ENCODE measurements at regions not wholly inside any gene's neighbourhood (a gene's known extent, or its start where the extent isn't known, plus 50 kb on each side); places are given as distances from the start of the nearest gene placed in this dataset.
A peak's percentile ranks its signal among the peaks of the same experiment; 100 is the strongest.

DNA sequence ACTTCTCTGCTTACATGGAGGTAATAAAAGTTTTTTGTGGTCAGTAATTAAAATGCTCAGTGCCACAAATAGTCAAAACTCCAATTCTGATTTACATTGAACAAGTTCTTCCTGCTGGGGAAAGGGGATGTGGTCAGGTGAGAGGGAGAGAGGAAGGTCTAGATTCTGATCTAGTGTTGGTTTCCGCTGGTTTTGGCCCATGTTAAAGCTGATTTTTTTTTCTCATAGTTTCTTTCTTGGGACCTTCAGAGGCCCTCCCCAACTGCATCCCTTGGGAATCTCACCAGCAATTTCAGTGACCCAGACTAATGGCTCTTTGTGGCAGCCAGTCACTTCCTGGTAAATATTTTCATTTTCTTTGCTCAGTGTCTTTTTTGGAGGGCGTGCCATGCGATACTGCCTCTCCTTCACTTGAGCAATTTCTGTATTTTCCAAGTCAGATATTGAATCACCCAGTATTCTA, 332.7 kb downstream of the RAPGEF2 start:
- Histone ChIP-seq H3K9ac (ENCODE audit: control insufficient read depth, insufficient read depth, low read length) (no peak overlapping the region), H3K36me3 (ENCODE audit: control insufficient read depth in 2 of 2, insufficient read depth in 2 of 2, low read length in 1 of 2) (no peaks in the 10 kb centered on the region), H2AFZ (ENCODE audit: control insufficient read depth, low read depth, low read length) (peak overlapping the region; percentile 13), H3K4me3 (no peak overlapping the region), H3K4me2 (ENCODE audit: control insufficient read depth, insufficient read depth) (no peak overlapping the region; the same call in 1 of the 2 replicates), H3K27me3 (replicated peaks in 1 of 2; ENCODE audit: control insufficient read depth in 2 of 2, insufficient read depth in 2 of 2, low read length in 1 of 2) (no peaks in the 10 kb centered on the region; a peak in 1 of 4 replicates), H3K27ac (ENCODE audit: control insufficient read depth, insufficient read depth) (no peak overlapping the region), H4K20me1 (ENCODE audit: control insufficient read depth, insufficient read depth) (no peaks in the 10 kb centered on the region), H3K79me2 (ENCODE audit: control insufficient read depth, insufficient read depth, low read length) (no peaks in the 10 kb centered on the region), H3K9me3 (replicated peaks; ENCODE audit: control insufficient read depth, insufficient read depth, low read length) (no peaks in the 10 kb centered on the region; the same call in 2 of the 3 replicates), H3K4me1 (ENCODE audit: control insufficient read depth, insufficient read depth, low read length) (no peaks in the 10 kb centered on the region)
- 38% methylated on average over 3 of the region's 3 CpGs for WGBS (ENCODE audit: insufficient coverage, insufficient replicate concordance, low lambda C conversion rate, missing lambda C conversion rate)
- TF ChIP-seq, protein P1, sequence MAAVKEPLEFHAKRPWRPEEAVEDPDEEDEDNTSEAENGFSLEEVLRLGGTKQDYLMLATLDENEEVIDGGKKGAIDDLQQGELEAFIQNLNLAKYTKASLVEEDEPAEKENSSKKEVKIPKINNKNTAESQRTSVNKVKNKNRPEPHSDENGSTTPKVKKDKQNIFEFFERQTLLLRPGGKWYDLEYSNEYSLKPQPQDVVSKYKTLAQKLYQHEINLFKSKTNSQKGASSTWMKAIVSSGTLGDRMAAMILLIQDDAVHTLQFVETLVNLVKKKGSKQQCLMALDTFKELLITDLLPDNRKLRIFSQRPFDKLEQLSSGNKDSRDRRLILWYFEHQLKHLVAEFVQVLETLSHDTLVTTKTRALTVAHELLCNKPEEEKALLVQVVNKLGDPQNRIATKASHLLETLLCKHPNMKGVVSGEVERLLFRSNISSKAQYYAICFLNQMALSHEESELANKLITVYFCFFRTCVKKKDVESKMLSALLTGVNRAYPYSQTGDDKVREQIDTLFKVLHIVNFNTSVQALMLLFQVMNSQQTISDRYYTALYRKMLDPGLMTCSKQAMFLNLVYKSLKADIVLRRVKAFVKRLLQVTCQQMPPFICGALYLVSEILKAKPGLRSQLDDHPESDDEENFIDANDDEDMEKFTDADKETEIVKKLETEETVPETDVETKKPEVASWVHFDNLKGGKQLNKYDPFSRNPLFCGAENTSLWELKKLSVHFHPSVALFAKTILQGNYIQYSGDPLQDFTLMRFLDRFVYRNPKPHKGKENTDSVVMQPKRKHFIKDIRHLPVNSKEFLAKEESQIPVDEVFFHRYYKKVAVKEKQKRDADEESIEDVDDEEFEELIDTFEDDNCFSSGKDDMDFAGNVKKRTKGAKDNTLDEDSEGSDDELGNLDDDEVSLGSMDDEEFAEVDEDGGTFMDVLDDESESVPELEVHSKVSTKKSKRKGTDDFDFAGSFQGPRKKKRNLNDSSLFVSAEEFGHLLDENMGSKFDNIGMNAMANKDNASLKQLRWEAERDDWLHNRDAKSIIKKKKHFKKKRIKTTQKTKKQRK (IDR thresholded peaks at IDR 0.05; ENCODE audit: low read depth, low read length) = no peak
- POLR2A ChIA-PET = no interaction called here
- no peak for ATAC-seq
- RAD21 ChIA-PET (ENCODE audit: unreplicated experiment) = no interaction called here
- FAIRE-seq = no peak
- in situ Hi-C loops (cut with MboI) (no loop called here), intact Hi-C loops (cut with micrococcal nuclease; ENCODE audit: unreplicated experiment) (no loop called here)
- CTCF ChIA-PET = no interaction called here
- SMC1A ChIA-PET (ENCODE audit: uncharacterized antibody, unreplicated experiment) = no interaction called here
- peak; percentile 12 for DNase-seq (ENCODE audit: low read depth, low spot score)
- BruUV-seq (replicated peaks) = no TSS peak

DNA sequence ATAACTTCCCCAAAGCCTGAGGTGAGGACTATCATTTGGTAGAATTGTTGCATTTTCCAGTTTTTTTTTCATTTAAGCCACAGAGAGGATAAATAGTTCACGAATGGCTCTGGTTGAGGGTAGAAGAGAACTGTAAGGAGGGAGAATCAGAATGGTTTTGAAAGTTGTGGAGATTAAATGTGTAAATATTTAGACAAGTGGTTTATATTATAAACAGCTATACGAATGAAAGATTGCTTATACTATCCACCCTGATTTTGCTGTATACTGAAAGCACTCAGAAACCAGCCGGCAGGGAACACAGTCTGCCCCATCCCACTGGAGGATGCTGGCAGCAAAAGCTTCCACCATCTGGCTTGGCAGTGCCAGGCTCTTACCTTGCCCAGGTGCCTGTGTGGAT, 341.1 kb downstream of the RAPGEF2 start:
- no peaks in the 10 kb centered on the region for H3K4me1 ChIP-seq (ENCODE audit: control insufficient read depth, insufficient read depth, low read length)
- ChIA-PET SMC1A (ENCODE audit: uncharacterized antibody, unreplicated experiment) (interaction anchor here (0.6 kb wide), 2 partner anchors 579 to 1024 kb away, joined by 3 read pairs; no protein-coding TSS in a partner anchor), CTCF (interaction anchor here (0.6 to 1.2 kb wide), 2 partner anchors 48 to 1189 kb away, joined by 3 read pairs; no protein-coding TSS in a partner anchor), RAD21 (ENCODE audit: unreplicated experiment) (no interaction called here), POLR2A (no interaction called here)
- no peak overlapping the region for H3K27ac ChIP-seq (ENCODE audit: control insufficient read depth, insufficient read depth)
- no peak overlapping the region for H3K9ac ChIP-seq (ENCODE audit: control insufficient read depth, insufficient read depth, low read length)
- H3K9me3 ChIP-seq (replicated peaks; ENCODE audit: control insufficient read depth, insufficient read depth, low read length) = no peaks in the 10 kb centered on the region
- no peaks in the 10 kb centered on the region for H3K36me3 ChIP-seq (ENCODE audit: control insufficient read depth in 2 of 2, insufficient read depth in 2 of 2, low read length in 1 of 2)
- no peak for FAIRE-seq
- no peak for ATAC-seq
- no TSS peak for BruUV-seq (replicated peaks)
- intact Hi-C loops (cut with micrococcal nuclease; ENCODE audit: unreplicated experiment) = loop anchor here (10.0 kb wide), 1 partner anchor 269 kb away; no protein-coding TSS in a partner anchor
- DNase-seq (ENCODE audit: low read depth, low spot score) = no peak
- no peaks in the 10 kb centered on the region for H4K20me1 ChIP-seq (ENCODE audit: control insufficient read depth, insufficient read depth)
- in situ Hi-C loops (cut with MboI) = loop anchor here (10.0 kb wide), 2 partner anchors 239 to 1179 kb away; no protein-coding TSS in a partner anchor
- no peak overlapping the region for H2AFZ ChIP-seq (ENCODE audit: control insufficient read depth, low read depth, low read length)
- 39% methylated on average over 3 of the region's 3 CpGs for WGBS (ENCODE audit: insufficient coverage, insufficient replicate concordance, low lambda C conversion rate, missing lambda C conversion rate)
- no peaks in the 10 kb centered on the region for H3K27me3 ChIP-seq (replicated peaks in 1 of 2; ENCODE audit: control insufficient read depth in 2 of 2, insufficient read depth in 2 of 2, low read length in 1 of 2)
- no peaks in the 10 kb centered on the region for H3K79me2 ChIP-seq (ENCODE audit: control insufficient read depth, insufficient read depth, low read length)
- H3K4me2 ChIP-seq (ENCODE audit: control insufficient read depth, insufficient read depth) = no peak overlapping the region
- H3K4me3 ChIP-seq = no peak overlapping the region
- TF ChIP-seq, protein P2, sequence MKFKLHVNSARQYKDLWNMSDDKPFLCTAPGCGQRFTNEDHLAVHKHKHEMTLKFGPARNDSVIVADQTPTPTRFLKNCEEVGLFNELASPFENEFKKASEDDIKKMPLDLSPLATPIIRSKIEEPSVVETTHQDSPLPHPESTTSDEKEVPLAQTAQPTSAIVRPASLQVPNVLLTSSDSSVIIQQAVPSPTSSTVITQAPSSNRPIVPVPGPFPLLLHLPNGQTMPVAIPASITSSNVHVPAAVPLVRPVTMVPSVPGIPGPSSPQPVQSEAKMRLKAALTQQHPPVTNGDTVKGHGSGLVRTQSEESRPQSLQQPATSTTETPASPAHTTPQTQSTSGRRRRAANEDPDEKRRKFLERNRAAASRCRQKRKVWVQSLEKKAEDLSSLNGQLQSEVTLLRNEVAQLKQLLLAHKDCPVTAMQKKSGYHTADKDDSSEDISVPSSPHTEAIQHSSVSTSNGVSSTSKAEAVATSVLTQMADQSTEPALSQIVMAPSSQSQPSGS (IDR thresholded peaks at IDR 0.05; ENCODE audit: low read length) = no peak
- TF ChIP-seq NFYB (IDR thresholded peaks at IDR 0.05; ENCODE audit: insufficient read depth, low read depth, low read length) = no peak
- TF ChIP-seq WRNIP1 (IDR thresholded peaks at IDR 0.05; ENCODE audit: borderline replicate concordance, low read depth, low read length) = no peak
- TF ChIP-seq GABPA (IDR thresholded peaks at IDR 0.05; ENCODE audit: low read depth) = no peak
- TF ChIP-seq, protein P3, sequence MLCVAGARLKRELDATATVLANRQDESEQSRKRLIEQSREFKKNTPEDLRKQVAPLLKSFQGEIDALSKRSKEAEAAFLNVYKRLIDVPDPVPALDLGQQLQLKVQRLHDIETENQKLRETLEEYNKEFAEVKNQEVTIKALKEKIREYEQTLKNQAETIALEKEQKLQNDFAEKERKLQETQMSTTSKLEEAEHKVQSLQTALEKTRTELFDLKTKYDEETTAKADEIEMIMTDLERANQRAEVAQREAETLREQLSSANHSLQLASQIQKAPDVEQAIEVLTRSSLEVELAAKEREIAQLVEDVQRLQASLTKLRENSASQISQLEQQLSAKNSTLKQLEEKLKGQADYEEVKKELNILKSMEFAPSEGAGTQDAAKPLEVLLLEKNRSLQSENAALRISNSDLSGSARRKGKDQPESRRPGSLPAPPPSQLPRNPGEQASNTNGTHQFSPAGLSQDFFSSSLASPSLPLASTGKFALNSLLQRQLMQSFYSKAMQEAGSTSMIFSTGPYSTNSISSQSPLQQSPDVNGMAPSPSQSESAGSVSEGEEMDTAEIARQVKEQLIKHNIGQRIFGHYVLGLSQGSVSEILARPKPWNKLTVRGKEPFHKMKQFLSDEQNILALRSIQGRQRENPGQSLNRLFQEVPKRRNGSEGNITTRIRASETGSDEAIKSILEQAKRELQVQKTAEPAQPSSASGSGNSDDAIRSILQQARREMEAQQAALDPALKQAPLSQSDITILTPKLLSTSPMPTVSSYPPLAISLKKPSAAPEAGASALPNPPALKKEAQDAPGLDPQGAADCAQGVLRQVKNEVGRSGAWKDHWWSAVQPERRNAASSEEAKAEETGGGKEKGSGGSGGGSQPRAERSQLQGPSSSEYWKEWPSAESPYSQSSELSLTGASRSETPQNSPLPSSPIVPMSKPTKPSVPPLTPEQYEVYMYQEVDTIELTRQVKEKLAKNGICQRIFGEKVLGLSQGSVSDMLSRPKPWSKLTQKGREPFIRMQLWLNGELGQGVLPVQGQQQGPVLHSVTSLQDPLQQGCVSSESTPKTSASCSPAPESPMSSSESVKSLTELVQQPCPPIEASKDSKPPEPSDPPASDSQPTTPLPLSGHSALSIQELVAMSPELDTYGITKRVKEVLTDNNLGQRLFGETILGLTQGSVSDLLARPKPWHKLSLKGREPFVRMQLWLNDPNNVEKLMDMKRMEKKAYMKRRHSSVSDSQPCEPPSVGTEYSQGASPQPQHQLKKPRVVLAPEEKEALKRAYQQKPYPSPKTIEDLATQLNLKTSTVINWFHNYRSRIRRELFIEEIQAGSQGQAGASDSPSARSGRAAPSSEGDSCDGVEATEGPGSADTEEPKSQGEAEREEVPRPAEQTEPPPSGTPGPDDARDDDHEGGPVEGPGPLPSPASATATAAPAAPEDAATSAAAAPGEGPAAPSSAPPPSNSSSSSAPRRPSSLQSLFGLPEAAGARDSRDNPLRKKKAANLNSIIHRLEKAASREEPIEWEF (IDR thresholded peaks at IDR 0.05; ENCODE audit: insufficient replicate concordance, low read depth, low read length) = no peak
